Stimulated activated CD8-positive, alpha-beta memory T cell treated with anti-CD3 and anti-CD28 coated beads, Interleukin-2, amount 100 ng/mL, for 48 hours (primary cell): ENCODE measurements at regions not wholly inside any gene's neighbourhood (a gene's known extent, or its start where the extent isn't known, plus 50 kb on each side); places are given as distances from the start of the nearest gene placed in this dataset.
"Not testable (repeated sequence)": the region's sequence is repeated elsewhere in the genome, so short reads cannot be mapped to it uniquely, and the experiment has no call there.

ENCODE experiments used
- DNase-seq, 2 donors: peaks; one replicate each; pipeline ENCODE4 v3.0.0-alpha.2; 2020; ENCODE audit warnings: low read depth in 2 of 2

DNA sequence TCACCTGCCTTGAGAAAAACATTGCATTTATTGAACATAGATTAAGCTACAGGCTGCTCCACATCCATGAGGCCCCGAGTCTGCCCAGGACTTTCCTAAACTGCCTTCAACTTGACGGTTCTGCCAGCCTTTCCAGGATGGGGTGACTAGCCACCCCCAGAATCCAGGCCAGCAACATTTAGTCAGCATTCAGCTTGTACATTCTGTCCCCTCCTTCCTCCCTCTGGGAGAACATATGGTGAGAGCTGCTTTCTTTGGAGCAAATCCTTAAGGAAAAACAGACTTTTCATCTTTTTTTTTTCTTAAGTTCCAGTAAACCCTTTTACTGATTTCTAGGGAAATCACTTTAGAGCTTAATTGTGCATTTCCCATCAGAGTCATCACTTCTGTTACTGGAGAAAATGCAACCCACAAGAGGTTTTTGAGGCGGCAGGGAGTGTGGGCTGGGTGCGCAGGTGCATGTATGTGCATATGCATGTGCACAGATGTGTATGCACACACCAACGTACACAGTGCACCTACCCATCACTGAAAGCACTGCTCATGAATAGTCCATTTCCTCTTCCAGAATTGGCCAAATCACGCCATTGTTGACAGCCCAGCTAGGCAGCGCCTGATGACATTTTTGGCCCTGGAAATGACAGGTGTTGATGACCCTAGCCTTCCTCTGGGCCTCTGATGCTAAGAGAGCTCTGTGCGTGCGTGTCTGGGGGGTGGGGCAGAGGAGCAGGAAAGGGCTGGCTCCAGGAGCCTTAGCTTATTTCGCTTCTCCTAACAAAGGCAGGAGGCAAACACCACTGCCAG is 145.6 kb downstream of the HSD17B3 start:
- DNase-seq, result no peak

DNA sequence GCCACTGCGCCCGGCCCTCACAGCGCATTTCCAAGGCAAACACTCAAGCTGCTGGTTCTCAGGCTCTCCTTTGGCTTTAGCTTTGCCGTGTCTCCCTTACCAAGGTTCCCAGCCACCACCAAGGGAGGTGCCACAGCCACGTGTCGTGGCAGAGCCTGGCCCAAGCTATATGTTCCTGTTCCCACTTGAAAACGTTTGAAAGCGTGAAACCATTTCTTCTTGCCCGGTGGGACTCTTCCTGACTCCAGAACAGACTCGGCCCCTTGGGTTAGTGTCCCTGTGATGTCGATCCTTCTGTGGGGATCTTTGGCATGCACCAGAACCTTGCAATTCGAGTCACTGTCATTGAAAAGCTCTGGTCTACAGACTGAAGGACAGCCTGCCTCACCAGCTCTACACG is 147.9 kb downstream of the HSD17B3 start:
- DNase-seq, result no peak

DNA sequence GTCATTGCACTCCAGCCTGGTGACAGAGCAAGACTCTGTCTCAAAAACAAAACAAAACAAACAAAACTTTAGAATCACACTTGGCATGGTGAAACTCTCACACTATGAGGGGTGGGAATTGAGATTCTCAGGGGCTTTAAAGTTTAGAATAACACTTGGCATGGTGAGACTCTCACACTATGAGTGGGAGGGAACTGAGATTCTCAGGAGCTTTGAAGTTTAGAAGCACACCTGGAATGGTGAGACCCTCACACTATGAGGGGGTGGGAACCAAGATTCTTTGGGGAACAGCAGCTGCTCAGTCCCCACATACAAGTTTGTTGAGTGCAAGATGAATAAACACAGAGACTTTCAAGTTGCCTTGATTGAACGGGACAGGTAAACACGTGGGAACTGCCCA is 149.4 kb downstream of the HSD17B3 start:
- DNase-seq, result no peak

DNA sequence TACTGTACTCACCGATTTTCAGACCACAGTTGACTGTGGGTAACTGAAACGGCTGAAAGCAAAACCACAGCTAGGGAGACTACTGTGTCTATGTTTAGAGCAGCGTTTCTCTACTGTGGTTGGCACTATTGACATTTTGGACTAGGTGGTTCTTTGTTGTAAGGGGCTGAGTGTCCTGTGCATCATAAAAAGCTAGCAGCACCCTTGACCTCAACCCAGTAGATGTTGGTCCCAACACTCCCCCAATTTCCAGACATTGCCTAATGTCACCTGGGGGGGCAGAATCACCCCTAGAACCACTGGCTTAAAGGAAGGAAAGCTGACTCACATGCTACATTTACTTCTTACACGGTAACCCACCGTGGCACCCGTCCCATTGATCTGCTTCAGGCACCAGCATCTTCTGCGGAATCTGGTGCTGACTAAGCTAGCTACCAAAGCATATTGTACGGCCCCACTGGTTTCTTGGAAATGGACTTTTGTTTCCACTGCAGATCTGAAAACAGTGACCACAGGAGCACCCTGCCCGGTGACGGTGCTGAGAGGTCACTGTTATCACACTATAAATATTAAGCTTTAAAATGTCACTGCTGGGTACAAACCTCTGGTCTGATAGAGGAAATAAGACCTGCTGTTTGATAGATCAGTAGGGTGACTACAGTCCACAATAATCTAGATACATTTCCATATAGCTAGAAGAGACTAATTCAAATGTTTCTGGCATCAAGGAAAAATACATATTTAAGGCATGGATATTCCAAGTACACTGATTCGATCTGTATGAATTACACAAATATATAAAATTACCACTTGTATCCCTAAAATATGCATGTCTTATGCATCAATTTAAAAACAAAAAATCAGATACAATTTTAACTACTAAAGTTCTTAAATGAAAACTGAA is 151.4 kb downstream of the HSD17B3 start:
- peak; percentile 48 to 55 for DNase-seq

DNA sequence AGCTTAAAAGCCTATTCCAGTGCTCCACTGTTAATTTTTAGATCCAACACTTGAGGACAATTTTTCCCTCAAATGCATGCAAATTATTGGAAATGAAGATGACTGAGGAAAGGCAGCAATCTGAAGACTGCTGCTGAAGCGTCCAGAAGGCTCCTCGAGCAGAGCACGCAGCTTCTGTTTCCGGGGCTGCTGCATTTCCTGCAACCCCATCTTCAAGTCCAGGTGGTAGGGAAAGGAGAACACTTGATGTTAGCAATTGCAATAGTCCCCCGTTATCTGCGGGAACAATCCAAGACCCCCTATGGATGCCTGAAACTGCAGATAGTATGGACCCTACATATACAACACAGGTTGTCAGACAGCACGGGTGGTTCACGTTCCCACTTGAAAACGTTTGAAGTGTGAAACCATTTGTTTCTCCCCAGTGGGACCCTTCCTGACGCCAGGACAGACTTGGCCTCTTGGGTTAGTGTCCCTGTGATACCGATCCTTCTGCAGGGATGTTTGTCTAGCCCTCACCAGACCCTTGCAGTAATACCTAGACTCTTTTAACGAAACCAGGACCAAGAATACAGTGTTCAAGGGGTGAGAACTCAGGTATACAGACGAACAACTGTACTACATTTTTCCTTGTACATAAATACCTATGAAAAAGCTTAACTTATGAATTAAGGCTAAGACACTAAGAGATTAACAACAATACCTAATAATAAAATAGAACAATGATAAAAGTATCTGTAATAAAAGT is 152.3 kb downstream of the HSD17B3 start:
- no peak for DNase-seq

DNA sequence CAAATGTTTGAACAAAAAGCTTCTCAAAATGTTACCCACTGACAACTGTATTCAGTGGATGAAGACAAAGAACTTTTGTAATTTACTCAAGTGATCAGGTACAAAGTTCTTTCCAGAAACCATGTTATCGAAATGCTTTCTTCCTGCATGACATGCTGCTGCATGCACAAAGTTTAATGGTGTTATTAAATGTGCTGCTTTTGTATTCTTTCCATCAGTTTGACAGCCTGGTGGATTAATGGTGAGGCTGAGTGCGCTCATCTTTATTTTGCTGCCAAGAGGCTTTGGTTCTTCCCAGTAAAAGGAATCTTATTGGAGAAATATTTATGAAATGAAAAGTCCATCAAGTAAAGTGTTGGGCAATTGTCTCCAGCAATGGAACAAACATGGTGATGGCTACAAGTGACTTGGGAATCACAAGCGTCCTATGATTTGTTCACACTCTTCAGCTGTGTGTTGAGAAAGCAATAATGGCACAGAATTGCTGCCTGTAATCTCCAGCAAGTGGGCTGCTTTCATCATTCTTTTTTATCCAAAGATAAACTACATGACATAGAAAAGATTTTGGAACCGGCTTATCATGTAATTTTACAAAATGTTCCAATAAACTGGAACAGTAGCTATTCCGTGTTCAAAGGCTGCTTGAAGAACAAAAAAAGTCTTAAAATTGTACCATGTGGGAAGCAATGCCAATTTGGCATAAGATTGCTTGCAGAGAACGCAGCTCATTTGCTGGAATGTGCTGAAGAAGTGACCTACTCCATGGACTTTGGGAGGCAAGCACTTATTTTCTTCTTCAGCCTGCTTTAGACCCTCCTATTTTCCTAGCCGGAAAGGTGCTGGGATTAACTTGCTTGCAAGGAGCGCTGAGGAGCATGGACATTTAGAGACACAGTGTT is 153.1 kb downstream of the HSD17B3 start:
- no peak for DNase-seq

DNA sequence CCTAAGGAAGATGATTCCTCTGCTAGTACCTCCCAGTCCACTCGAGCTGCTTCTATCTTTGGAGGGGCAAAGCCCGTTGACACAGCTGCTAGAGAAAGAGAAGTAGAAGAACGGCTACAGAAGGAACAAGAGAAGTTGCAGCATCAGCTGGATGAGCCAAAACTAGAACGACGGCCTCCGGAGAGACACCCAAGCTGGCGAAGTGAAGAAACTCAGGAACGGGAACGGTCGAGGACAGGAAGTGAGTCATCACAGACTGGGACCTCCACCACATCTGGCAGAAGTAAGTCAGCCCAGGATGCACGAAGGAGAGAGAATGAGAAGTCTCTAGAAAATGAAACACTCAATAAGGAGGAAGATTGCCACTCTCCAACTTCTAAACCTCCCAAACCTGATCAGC is 154.9 kb downstream of the HSD17B3 start:
- DNase-seq, result not testable (repeated sequence)

DNA sequence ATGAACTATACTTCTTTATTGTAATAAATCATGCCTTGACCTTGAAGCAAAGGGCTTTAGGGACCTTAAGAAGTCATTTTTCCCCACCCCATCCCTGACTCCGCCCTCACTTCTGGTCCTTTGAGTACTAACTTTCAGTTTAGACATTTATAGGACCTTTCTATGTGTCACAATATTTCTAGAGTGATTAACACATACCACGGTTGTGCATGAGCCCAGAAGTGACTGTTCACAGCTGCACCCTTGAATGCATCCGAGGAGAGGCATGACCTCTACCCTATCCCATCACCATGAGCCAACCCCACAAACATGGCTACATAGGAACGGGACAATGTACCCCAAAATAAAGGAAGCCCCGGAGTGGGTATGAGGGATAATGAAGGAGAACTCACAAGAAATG is 160.3 kb downstream of the HSD17B3 start:
- DNase-seq, result no peak

DNA sequence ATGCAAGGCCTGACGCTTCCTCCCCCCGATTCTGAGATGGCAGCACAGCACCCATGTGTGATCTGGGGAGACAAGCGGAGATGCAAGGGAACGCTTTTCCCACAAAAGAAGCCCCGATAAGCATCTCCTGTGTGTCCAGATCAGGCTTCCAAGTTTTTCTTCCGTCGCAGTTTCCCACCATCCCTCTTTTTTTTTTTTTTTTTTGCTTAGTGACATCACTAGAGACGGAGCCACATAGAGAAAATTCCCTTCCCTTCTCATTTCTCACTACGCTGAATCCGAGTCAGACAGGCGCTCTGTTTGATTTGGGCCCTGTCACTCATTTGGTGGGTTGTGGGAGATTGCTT is 160.9 kb downstream of the HSD17B3 start:
- DNase-seq, result no peak

DNA sequence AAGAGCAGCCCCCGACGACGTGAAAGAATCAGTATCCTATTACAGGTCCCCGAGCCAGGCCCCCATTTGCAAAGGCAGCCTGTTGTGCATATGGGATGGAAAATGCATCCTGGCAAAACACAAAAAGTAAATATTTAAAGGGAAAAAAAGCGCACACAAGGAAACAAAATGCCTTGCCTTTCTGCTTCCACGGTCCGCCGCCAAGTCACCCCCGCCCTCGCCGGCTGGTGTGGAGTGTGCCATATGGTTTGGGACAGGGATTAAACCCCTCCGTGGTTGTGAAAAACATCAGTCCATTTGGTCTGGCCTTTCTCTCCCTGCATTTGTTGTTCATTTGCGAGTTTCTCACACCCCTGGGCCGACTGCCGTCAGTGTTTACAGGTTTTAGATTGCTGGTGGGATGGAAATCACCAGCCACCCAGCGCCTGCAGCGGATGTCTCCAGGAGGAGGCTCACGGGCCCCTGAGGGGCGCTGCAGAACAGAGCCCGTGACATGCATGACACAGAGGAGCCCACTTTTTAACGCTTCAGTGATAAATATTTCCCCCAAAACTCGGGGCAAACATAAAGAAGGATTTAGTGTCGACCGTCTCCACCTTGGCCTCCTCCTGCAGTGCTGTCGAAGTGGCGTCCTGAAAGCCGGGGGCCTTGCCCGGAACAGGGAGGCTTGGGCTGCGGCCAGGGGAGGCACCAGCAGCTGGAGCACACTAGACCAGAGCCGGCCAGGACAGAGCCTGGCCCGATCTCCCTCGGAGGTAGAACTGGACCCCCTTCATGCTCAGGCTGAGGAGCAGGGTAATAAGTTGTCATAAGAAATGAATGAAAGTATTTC is 161.5 kb downstream of the HSD17B3 start:
- DNase-seq, result no peak

DNA sequence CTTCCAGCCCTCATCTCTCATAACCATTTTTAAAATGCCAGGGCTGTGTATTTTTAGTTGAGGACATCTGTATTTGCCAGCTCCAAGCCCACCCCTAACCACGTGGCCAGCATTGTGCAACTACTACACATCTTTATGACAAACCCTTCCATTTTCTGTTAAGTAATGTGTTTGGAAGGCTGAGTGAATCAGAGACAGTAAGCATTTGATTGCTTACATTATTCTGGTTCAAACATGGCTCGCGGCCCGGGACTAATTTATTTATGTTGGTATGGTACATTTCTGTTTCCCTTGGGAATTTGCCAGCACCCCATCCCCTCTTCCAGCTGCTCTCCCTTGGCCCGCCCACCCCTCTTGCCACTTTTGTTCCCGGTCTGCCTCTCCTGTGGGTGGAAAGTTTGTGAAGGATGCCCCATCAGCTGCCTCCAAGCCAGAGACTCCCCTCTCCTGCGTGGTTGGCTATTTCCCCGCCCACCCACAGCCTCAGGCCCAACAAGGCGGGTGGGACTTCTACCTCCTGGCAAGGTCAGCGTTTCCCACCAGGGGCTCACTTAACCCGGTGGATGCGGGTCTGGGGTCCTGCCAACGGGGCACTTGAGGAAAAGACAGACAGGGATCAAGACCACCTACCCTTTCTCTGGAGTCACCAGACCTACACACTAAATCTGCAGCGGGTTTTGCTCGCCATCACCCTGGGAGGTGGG is 162.2 kb downstream of the HSD17B3 start:
- no peak for DNase-seq

DNA sequence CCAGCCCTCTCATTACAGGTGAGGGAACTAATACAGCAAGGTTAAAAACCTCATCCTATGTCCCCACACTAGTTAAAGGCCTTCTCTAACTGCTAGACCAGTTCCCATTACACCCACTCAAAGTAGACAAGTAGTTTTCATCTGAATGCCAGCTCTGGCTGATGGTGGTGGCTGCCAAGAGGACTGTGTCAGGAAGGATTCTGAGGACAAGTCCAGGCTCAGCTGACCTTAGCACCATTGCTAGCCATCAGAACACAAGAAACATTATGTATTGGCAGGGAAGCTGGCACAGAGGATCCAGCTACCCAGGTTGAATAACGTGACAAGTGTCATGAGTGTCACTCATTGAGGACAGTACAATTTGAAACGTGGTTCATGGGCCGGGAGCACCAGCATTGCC is 163.4 kb downstream of the HSD17B3 start:
- DNase-seq, result no peak

DNA sequence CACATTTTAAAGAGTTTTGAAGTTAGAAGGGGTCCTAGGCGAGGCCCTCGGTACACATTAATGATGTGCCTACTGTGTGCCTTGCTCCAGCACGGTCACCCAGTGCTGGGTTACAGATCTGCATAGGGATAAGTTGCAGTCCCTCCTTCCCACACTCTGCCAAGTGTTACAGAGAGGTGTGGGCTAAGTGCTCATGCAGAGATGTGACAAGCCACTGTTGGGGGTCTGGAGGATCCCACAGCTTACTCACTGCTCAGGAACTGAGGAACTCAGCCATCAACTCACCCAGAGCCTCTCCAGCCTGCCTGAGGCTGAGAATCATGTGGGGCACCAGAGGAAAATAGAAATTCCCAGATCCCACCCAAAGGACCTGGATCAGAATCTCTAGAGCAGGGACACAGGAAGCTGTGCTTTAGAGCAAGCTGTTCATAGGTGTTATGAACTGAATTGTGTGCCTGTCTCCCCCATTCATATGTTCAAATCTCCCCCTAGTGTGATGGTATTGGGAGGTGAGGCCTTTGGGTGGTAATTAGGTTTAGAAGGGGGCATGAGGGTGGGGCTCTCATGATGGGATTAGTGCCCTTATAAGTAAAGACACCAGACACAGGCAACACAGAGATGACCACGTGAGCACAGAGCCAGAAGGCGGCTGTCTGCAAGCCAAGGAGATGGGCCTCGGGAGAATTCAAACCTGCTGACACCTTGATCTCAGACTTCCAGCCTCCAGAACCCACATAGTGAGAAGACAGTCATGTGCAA is 164.1 kb downstream of the HSD17B3 start:
- no peak for DNase-seq

DNA sequence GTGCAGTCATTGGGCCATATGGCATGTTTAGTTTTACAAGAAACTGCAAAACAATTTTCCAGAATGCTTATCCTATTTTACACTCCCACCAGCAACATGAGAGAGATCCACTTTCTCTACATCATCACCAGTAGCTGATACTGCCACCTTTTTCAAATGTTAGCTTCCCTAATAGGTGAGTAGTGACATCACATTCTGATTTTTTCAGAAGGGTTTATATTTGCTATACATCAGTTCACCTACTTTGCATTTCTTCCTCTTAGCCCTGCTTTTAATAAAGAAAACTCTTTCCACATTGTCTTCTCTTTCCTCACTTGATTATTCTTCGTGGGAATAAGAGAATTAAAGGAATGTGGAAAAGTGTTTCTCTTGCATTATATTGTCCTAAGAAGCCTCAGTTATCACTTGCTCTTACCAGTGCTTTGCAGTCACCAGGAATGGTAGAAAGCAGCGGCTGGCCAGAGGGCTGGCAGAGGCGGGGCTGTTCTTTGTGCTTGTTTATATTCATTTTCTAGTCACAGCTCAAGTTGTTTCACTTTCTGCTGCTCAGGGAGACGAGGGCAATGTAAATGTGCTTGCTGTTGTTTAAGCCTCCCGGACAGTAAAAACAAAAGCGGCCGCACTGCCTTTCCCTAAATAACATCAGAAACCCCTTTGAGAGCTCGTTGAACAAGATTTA is 164.8 kb downstream of the HSD17B3 start:
- DNase-seq, result no peak

DNA sequence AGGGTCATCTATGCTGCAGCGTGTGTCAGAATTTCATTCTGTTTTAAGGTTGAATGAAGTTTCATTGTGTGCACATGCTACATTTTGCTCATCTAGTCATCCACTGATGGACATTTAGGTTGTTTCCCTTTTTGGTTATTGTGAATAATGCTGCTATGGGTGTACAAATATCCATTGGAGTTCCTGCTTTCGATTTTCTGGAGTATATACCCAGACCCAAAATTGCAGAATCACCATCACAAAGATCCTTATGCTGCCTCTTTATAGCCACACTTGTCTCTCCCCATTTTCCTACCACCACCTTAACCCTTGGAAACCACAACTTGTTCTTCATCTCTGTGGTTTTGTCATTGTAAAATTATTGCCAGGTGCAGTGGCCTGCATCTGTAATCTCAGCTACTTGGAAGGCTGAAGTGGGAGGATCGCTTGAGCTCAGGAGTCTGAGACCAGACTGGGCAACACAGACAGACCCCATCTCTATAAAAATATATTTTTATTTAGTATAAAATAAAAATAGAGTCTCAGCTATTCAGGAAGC is 166.2 kb downstream of the HSD17B3 start:
- DNase-seq, result no peak

DNA sequence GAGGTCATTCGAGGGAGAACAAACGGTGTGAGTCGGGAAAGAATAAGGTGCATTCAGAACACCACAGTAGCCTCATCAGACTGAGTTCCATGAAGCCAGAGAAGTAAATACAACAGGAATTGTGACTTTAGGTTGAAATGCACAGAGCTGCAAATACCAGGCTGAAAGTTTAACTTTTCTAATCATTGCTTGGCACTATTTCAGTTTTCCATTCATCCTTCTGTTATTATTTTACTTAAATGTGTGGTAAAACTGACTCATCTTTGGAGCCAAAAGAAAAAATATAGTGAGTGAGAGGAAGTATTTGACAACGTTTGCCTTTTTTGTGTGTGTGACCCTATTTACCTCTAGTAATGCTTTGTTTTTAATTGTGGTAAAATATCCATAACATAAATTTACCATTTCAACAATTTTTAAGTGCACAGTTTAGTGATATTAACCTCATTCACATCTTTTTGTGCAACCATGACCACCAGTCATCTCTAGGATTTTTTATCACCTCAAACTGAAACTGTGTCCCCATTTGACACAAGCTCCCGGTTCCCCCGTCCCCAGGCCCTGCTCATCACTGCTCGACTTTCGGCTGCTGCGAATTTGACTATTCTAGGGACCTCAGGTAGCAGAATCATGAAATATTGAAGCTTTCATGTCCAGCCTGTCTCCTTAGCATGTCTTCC is 166.8 kb downstream of the HSD17B3 start:
- DNase-seq, result no peak

DNA sequence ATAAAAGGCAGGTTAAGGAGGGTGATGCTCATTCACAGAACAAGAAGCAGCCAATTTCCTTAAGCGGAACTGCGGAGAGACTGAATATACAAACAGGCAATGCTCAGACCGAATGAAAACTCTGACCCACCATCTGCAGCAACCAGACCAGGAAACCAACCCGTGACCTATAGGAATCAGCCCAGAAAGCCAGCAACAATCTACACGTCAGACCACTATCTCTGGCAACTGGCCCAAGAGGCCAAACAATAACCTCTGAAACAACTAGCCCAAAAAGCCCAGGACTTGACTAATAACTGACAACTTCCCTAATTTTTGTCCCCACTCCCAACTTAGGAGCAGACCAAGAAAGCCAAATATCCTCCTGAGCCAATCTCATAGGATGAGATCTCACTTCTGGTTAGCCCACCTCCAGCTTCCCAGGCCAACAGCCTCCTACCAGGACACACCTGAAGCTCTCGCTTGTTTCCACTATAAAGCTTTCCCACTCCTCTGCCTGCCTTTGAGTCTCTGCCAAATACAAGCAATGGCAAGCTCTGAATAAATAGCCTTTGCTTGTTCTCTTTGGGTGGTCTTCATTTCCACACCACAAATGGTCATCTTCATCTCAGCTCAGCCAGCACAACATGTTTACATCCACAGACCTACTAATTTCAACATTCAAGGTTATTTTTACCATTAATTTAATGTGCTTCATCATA is 168.5 kb downstream of the HSD17B3 start:
- no peak for DNase-seq
